Bone marrow (tissue), 2 donors: ENCODE measurements at regions not wholly inside any gene's neighbourhood (a gene's known extent, or its start where the extent isn't known, plus 50 kb on each side); places are given as distances from the start of the nearest gene placed in this dataset.

Experiments
- DNase-seq, 2 donors: peaks; one replicate each; lab custom pipeline; 2025; lab: John Stamatoyannopoulos, UW

- no peak for DNase-seq
Observed at GRCh38 chr20:12358655-12359009, 440.9 kb downstream of the BTBD3 start.

DNA sequence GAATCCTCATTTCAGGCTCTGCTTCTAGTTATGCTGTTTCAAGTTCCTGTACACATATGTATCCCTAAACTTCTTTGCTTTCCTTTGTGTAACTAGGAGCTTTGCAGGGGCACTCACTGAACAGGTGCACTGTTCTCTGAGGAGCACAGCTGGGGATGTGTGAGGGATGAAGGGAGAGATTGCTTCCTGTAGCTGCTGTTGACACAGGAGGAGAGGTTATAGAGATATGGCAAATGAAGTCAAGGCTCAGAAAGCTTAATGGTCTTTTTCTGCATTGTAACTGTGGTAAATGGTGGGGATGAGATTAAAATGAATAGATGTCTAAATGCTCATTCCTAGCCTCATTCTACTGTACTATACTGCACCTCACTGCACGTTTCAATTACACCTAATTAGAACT, 454.3 kb downstream of the BTBD3 start:
- no peak for DNase-seq

GRCh38 chr20:12372557-12372956, 454.9 kb downstream of the BTBD3 start:
- DNase-seq = no peak

- DNase-seq = no peak
Observed at GRCh38 chr20:12375967-12376366, 458.3 kb downstream of the BTBD3 start.

GRCh38 chr20:12383821-12384220, 466.1 kb downstream of the BTBD3 start:
- no peak for DNase-seq

DNA sequence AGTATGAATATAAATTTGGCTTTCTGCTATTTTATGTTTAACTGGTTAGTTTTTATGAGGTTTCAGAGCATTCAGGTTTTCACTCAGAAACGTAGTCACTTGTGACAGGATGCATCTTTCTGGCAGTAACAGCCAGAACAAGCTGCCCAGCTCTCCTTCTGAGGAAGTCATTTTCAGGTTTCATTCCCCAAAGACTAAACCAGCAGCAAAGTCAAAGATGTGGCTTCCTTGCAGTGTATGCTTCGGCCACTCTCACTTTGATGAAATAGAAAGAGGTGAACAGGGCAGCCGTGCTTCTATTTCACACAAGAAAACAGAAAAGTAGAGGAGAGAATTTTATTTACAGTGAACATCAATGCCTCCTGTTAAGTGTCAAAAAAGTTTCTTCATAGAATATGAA, 469.1 kb downstream of the BTBD3 start:
- DNase-seq = no peak

GRCh38 chr20:12391099-12391498, 473.4 kb downstream of the BTBD3 start:
- no peak for DNase-seq

- DNase-seq = no peak
Observed at GRCh38 chr20:12394786-12395185, 477.1 kb downstream of the BTBD3 start.

DNA sequence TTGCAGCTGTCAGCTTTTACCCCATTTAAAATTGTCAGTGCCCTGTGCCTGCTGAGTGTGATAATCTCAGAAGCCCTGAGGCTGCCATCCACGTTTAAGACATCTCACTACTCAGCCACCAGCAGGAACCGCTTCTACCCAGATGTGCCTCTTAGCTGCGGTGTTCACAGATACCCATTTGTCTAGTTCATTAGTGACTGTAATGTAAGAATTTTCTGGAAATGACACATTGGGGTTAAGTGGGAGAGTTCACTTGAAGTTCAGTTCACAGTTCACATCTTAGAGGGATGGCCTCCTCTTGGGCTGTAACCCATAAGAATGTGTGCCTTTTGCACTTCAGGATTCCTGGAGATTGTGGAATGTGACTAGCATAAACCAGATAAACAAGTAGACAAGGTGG, 477.7 kb downstream of the BTBD3 start:
- DNase-seq = no peak

DNA sequence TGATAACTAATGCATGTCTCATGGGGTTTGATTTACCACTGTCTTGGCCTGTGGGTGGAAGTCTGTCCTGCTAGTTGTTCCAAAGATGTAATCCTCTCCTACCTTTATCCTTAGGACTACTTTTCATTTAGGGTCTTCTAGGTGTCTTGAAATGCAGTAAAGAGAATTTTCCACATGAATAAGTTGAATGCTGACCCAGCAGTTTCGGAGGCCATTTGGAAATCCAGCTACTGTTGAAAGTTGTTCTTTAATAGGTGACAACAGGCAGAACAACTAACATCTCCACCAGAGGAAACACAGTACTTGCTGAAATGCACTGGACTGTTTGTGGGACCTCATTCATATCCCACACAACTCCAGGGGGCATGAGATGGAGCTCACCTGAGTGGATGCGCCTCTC, 478.1 kb downstream of the BTBD3 start:
- DNase-seq = no peak

- no peak for DNase-seq
Observed at GRCh38 chr20:12399110-12399836, 481.6 kb downstream of the BTBD3 start.

DNA sequence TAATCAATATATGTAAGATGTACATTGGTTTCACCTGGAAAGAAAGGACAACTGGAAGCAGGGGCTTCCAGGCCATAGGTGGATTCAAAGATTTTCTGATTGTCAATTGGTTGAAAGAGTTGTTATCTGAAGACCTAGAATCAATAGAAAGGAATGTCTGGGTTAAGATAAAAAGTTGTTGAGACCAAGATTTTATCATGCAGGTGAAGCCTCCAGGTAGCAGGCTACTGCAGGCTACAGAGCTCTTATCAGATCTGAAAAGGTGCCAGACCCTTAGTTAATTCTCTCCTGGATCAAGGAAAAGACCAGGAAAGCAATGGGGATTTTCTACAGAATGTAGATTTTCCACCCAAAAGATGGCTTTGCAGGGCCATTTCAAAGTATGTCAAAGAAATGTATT, 487.2 kb downstream of the BTBD3 start:
- DNase-seq = no peak

GRCh38 chr20:12406978-12407377, 489.3 kb downstream of the BTBD3 start:
- no peak for DNase-seq

DNA sequence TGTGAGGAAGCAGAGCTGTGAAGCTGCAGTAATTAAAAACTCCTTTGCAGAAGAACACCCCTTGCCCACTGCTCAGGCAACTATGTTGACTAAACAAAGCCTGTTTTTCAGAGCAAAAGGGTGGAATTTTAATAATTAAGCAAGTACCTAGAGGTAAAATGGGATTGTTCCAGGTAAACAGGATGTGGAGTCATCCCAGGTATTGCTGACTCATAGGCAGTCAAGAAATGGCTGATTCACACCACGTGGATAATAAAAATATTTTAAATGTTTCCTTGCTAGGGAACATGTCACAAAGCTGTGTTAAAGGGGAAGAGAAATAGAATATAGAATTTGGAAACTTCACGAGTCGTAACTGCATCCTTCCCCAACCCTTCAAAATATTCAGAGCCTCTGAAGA, 491.8 kb downstream of the BTBD3 start:
- DNase-seq = no peak

DNA sequence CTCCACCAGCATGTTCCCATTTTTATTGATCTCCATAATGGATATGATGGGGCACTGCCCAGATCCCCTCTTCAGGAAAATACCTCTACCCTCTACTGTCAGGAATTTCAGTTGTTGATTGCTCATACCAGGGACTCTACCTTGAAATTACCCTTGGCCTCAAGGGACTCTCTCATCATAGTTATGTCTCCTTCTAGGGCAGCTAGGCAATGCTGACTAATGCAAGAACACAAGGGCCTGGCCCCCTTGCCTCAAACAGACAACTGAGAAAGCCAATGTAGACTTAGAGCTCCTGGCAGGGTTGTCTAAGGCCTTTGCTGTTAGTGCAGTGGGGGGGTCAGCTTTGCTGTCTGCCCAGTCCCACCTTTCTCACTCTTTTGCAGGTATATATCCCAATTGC, 493.1 kb downstream of the BTBD3 start:
- DNase-seq = no peak

GRCh38 chr20:12411246-12411940, 493.7 kb downstream of the BTBD3 start:
- DNase-seq = no peak

DNA sequence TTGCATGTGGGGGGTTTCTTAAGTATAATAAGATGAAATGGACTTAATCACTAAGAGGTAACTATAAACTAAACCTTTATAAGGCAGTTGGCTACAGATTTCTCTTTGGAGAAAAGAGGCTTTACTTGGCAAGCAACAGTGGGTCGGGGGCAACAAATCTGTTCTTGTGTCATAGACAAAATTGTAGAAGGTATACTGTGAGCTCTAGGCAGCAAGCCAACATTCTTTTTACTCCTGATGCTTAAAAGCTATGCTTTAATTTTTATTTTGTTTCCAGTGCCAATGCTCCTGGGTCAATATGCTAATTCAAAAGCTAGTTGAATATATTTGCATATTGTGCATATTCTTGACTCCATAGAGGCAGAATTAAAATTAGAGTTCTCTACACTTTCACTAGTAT, 495.4 kb downstream of the BTBD3 start:
- no peak for DNase-seq

DNA sequence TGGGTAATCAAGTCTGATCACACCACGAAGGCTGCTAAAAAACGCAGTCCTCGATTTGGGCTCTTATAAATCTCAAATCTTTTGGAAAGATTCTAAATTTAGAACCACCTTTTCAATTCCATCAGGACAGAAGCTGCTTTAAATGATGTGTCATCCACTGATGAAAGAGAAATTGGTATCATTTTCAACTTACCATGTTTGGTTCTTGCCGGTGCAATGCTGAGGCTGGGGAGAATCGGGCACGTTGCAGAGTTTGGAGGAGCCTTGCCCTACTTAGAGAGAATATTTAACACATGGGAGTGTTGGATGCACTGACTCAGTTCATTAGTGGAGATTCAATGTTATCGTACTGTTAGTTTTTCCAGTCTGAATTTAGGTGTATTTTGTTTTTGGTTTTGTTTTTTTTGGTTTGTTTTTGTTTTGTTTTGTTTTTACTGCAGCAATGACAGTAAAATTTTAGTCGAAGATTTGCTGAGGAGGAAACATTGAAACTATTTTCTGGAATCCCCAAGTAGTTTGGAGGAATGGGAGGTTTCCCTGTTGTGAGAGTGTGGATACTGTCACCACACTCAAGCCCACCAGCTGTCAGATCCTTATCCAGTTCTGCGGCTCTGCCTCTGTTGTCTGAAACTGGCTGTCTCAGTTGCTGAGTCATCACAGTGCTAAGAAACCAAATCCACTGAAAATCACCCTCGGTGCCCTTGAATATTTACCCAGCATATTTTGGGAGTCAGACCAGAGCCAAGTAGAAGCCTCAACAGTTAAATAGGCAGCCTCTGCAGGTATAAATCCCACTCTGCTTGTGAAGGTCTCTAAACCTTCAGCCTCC, 497.0 kb downstream of the BTBD3 start:
- DNase-seq = no peak

GRCh38 chr20:12416281-12416680, 498.6 kb downstream of the BTBD3 start:
- no peak for DNase-seq

- no peak for DNase-seq
Observed at GRCh38 chr20:12433724-12434123, 516.0 kb downstream of the BTBD3 start.

- no peak for DNase-seq
Observed at GRCh38 chr20:12434672-12435071, 517.0 kb downstream of the BTBD3 start.

GRCh38 chr20:12435268-12435667, 517.6 kb downstream of the BTBD3 start:
- no peak for DNase-seq

GRCh38 chr20:12453711-12454110, 536.0 kb downstream of the BTBD3 start:
- DNase-seq = no peak
